ENCODE measurements at regions not wholly inside any gene's neighbourhood (a gene's known extent, or its start where the extent isn't known, plus 50 kb on each side); places are given as distances from the start of the nearest gene placed in this dataset.

DNA sequence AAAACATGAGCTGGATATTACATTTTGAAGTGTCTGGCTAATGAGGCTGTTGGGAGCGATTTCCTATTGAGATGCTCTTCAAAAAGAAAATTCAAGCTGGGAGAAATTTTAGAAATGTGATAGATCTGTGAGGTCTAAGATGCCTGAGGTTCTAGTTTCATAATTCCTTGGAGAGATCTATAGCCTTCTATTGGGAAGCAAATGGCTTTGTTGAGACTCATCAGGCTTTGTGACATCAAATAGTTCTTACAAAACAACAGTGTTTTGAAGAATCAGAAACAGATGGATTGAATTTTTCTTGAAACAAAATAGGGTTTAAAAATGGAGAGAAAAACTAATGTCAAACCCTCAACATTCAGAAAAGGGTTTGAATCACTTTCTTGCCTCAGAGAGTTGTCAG, 292.9 kb downstream of the NNT start:
- no peak for ATAC-seq (ENCODE audit: poor library complexity)
- Histone ChIP-seq H3K9me3 (ENCODE audit: control insufficient read depth in 1 of 2, insufficient read depth in 1 of 2, low read length in 2 of 2) (no peaks in the 10 kb centered on the region), H3K27me3 (ENCODE audit: control insufficient read depth in 1 of 2, insufficient read depth in 2 of 2, low read length in 2 of 2) (no peaks in the 10 kb centered on the region), H3K4me3 (ENCODE audit: low read length) (no peak overlapping the region), H3K36me3 (ENCODE audit: insufficient read depth, low read length) (no peaks in the 10 kb centered on the region), H3K4me1 (ENCODE audit: insufficient read depth, low read length) (no peaks in the 10 kb centered on the region), H3K27ac (ENCODE audit: low read depth in 1 of 2, low read length in 2 of 2) (no peak overlapping the region)
- intact Hi-C loops (cut with DNase I, micrococcal nuclease) = no loop called here
- CTCF ChIA-PET = no interaction called here
- H3K36me3 Mint-ChIP-seq (ENCODE audit: low read depth) = no peaks in the 10 kb centered on the region
- H3K27me3 Mint-ChIP-seq = no peaks in the 10 kb centered on the region
- POLR2A ChIA-PET = no interaction called here
- no peaks in the 10 kb centered on the region for H3K4me1 Mint-ChIP-seq (ENCODE audit: low read depth)
- TF ChIP-seq, protein P1, sequence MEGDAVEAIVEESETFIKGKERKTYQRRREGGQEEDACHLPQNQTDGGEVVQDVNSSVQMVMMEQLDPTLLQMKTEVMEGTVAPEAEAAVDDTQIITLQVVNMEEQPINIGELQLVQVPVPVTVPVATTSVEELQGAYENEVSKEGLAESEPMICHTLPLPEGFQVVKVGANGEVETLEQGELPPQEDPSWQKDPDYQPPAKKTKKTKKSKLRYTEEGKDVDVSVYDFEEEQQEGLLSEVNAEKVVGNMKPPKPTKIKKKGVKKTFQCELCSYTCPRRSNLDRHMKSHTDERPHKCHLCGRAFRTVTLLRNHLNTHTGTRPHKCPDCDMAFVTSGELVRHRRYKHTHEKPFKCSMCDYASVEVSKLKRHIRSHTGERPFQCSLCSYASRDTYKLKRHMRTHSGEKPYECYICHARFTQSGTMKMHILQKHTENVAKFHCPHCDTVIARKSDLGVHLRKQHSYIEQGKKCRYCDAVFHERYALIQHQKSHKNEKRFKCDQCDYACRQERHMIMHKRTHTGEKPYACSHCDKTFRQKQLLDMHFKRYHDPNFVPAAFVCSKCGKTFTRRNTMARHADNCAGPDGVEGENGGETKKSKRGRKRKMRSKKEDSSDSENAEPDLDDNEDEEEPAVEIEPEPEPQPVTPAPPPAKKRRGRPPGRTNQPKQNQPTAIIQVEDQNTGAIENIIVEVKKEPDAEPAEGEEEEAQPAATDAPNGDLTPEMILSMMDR (IDR thresholded peaks at IDR 0.05) = no peak
- no peak overlapping the region for H3K4me3 Mint-ChIP-seq
- H3K9me3 Mint-ChIP-seq = peaks cover 3% of the 10 kb centered on the region
- DNase-seq = no peak
- no peak overlapping the region for H3K27ac Mint-ChIP-seq

DNA sequence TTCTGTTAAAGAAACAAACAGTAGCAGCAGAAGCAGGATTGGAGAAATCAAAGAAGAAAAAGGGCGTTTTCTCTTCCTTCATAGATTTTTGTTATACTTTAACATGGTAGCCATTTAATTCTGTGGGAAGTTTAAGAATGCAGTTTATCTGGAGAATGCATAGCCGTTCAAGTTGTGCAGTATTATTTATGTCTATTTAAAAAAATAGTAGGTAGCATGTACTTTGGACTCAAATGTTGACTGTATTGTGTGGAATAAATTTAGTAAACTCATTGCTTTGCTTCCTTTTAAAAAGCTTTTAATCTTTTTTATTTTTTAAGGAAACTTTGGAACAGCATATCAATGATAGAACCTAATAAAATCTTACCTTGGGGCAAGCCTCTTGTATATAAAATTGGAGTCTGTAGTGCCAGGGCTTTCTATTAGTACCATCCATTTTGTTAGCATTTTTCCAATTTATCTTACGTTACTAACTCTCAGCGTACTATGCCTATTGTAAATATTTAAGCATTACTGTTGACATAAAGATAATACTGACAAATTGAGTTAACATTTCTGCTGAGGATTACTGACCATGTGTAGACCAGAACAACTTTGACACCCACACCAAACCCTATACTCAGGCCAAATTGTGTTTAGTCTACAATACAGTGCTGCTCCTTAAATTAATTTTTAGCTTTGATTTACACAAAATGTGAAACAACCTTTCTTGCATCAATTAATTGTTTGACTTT, 291.1 kb downstream of the NNT start:
- H3K27me3 Mint-ChIP-seq = no peaks in the 10 kb centered on the region
- CTCF ChIA-PET = no interaction called here
- intact Hi-C loops (cut with DNase I, micrococcal nuclease) = no loop called here
- H3K36me3 Mint-ChIP-seq (ENCODE audit: low read depth) = no peaks in the 10 kb centered on the region
- no peak overlapping the region for H3K4me3 ChIP-seq (ENCODE audit: low read length)
- H3K9me3 ChIP-seq (ENCODE audit: control insufficient read depth in 1 of 2, insufficient read depth in 1 of 2, low read length in 2 of 2) = no peaks in the 10 kb centered on the region
- POLR2A ChIA-PET = no interaction called here
- ATAC-seq (ENCODE audit: poor library complexity) (no peak), DNase-seq (no peak)
- no peak overlapping the region for H3K27ac ChIP-seq (ENCODE audit: low read depth in 1 of 2, low read length in 2 of 2)
- no peaks in the 10 kb centered on the region for H3K4me1 Mint-ChIP-seq (ENCODE audit: low read depth)
- no peak overlapping the region for H3K4me3 Mint-ChIP-seq
- no peaks in the 10 kb centered on the region for H3K4me1 ChIP-seq (ENCODE audit: insufficient read depth, low read length)
- H3K27me3 ChIP-seq (ENCODE audit: control insufficient read depth in 1 of 2, insufficient read depth in 2 of 2, low read length in 2 of 2) = no peaks in the 10 kb centered on the region
- TF ChIP-seq, protein P1 (IDR thresholded peaks at IDR 0.05) = no peak
- no peaks in the 10 kb centered on the region for H3K36me3 ChIP-seq (ENCODE audit: insufficient read depth, low read length)
- peaks cover 3% of the 10 kb centered on the region for H3K9me3 Mint-ChIP-seq
- H3K27ac Mint-ChIP-seq = no peak overlapping the region

DNA sequence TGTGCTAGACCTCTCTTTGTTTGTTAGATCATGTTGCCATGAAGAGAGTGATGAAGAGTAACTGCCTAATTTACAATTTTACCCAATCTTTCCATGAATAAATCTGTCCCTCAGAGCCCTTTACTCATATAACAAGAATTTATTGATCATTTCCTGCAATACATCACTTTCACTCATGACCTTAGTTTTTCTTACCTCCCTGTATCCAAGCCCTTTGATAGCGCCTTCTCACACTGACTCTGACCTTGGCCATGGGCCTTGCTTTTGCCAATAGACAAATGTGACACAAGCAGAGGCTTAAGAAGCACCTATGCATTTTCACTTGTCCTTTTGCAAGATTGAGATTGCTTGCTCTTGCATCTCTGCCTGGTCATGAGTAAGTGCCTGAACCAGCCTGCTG, 288.1 kb downstream of the NNT start:
- Mint-ChIP-seq H3K4me1 (ENCODE audit: low read depth) (no peaks in the 10 kb centered on the region), H3K27me3 (no peaks in the 10 kb centered on the region), H3K36me3 (ENCODE audit: low read depth) (no peaks in the 10 kb centered on the region), H3K4me3 (no peak overlapping the region), H3K9me3 (peaks cover 3% of the 10 kb centered on the region), H3K27ac (no peak overlapping the region)
- POLR2A ChIA-PET = no interaction called here
- no peak overlapping the region for H3K4me3 ChIP-seq (ENCODE audit: low read length)
- no peaks in the 10 kb centered on the region for H3K4me1 ChIP-seq (ENCODE audit: insufficient read depth, low read length)
- intact Hi-C loops (cut with DNase I, micrococcal nuclease) = no loop called here
- DNase-seq (no peak), ATAC-seq (ENCODE audit: poor library complexity) (no peak)
- no peaks in the 10 kb centered on the region for H3K9me3 ChIP-seq (ENCODE audit: control insufficient read depth in 1 of 2, insufficient read depth in 1 of 2, low read length in 2 of 2)
- H3K36me3 ChIP-seq (ENCODE audit: insufficient read depth, low read length) = no peaks in the 10 kb centered on the region
- H3K27me3 ChIP-seq (ENCODE audit: control insufficient read depth in 1 of 2, insufficient read depth in 2 of 2, low read length in 2 of 2) = no peaks in the 10 kb centered on the region
- CTCF ChIA-PET = no interaction called here
- TF ChIP-seq, protein P1 (IDR thresholded peaks at IDR 0.05) = no peak
- H3K27ac ChIP-seq (ENCODE audit: low read depth in 1 of 2, low read length in 2 of 2) = no peak overlapping the region
